Breast epithelium (tissue), 3 donors: ENCODE measurements at regions not wholly inside any gene's neighbourhood (a gene's known extent, or its start where the extent isn't known, plus 50 kb on each side); places are given as distances from the start of the nearest gene placed in this dataset.

Experiments used
- POLR2A ChIP-seq: fragments of 450-650 bp; IDR thresholded peaks from one replicate; pipeline ENCODE4 v1.6.1; 2016; ENCODE audit warnings: antibody characterized with exemption, mild to moderate bottlenecking, moderate library complexity
- POLR2AphosphoS5 ChIP-seq, 3 donors: sonication (generic); formaldehyde crosslinking; IDR thresholded peaks; one replicate each; pipeline ENCODE4 v1.6.1; 2017; ENCODE audit warnings: antibody characterized with exemption in 3 of 3
- TF ChIP-seq, protein P1 (sequence below), 3 donors: fragments of 450-650 bp; IDR thresholded peaks; one replicate each; pipeline ENCODE4 v1.5.1; 2016 to 2017; ENCODE audit warnings: antibody characterized with exemption in 3 of 3, mild to moderate bottlenecking in 3 of 3, moderate library complexity in 3 of 3

DNA sequence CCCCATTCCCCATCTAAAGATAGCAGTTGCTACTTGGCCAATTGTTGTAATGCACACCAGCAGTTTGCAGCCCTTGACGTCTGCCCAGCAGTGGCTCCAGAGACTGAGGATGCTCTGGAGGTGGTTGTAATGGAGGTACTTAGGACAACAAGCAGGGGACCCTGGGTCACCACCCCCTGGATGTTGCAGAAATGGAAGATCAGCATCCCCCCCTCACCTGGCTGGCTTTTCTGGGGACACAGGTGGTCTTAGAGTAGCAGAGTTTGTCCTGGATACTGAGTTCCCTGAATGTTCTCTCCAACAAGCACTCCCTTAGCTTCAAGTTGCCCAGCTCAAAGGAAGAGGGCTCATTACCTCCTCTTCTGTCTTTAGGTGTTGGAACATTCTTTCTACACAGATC is 250.5 kb downstream of the AACS start:
- TF ChIP-seq, protein P1, sequence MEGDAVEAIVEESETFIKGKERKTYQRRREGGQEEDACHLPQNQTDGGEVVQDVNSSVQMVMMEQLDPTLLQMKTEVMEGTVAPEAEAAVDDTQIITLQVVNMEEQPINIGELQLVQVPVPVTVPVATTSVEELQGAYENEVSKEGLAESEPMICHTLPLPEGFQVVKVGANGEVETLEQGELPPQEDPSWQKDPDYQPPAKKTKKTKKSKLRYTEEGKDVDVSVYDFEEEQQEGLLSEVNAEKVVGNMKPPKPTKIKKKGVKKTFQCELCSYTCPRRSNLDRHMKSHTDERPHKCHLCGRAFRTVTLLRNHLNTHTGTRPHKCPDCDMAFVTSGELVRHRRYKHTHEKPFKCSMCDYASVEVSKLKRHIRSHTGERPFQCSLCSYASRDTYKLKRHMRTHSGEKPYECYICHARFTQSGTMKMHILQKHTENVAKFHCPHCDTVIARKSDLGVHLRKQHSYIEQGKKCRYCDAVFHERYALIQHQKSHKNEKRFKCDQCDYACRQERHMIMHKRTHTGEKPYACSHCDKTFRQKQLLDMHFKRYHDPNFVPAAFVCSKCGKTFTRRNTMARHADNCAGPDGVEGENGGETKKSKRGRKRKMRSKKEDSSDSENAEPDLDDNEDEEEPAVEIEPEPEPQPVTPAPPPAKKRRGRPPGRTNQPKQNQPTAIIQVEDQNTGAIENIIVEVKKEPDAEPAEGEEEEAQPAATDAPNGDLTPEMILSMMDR (IDR thresholded peaks at IDR 0.05): no peak
- no peak for TF ChIP-seq POLR2A
- TF ChIP-seq POLR2AphosphoS5 (IDR thresholded peaks at IDR 0.05): no peak
